ENCODE measurements at regions not wholly inside any gene's neighbourhood (a gene's known extent, or its start where the extent isn't known, plus 50 kb on each side); places are given as distances from the start of the nearest gene placed in this dataset.

DNA sequence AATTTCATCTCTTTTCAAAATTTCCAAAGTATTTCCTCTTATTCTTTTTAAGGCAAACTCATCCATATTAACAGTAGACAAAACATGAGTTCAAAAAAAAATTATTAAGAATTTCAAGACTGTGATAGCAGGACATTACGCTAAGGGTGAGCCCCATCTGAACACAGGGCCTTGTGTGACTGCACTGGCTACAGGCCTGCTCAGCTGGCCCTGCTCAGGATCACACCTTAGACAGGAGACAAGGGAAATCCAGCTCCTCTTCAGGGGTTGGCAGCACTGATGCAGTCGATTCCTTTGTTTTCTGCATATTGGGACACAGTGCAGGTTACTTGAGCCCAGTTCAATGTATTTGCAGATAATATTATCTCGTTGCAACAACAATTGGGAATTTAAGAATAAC, 444.7 kb downstream of the PLK2 start:
- Histone ChIP-seq H3K36me3 (no peaks in the 10 kb centered on the region), H3K27me3 (no peaks in the 10 kb centered on the region), H3K4me3 (no peak overlapping the region), H3K9me3 (no peaks in the 10 kb centered on the region), H3K27ac (no peak overlapping the region), H3K4me1 (no peaks in the 10 kb centered on the region)
- DNase-seq (ENCODE audit: low spot score in 2 of 2): no peak
- no peak for TF ChIP-seq CTCF (IDR thresholded peaks at IDR 0.05)
- intact Hi-C loops (cut with DNase I): no loop called here

DNA sequence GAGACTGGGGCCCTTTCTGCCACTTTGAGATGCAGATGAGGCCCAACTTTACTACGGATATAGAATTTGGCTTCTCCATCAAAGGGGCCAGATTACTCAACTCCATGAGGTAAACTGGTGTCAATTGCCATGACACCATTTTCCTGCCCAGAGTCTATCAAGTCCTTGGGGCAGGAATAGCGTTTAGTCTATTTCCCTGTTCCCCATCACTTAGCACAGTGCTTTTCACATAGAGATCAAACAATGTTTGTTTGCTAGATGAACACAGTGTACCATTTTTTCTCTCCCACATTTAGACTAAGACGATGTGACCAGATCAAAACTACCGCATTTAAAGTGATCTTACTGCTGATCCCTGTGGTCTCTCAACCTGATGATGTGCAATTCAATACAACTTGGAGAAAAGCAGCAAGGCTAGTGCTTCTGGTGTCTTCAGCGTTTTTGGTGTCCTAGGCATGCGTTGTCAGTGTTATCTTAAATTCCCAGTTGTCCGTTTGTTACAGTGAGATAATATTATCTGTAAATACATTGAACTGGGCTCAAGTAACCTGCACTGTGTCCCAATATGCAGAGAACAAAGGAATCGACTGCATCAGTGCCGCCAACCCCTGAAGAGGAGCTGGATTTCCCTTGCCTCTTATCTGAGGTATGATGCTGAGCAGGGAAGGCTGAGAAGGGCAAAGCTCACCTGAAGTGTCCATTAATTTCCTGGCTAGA, 446.2 kb downstream of the PLK2 start:
- Histone ChIP-seq H3K36me3 (no peaks in the 10 kb centered on the region), H3K4me1 (no peaks in the 10 kb centered on the region), H3K4me3 (no peak overlapping the region), H3K9me3 (no peaks in the 10 kb centered on the region), H3K27me3 (no peaks in the 10 kb centered on the region), H3K27ac (no peak overlapping the region)
- intact Hi-C loops (cut with DNase I): no loop called here
- no peak for DNase-seq (ENCODE audit: low spot score in 2 of 2)
- TF ChIP-seq CTCF (IDR thresholded peaks at IDR 0.05): no peak

DNA sequence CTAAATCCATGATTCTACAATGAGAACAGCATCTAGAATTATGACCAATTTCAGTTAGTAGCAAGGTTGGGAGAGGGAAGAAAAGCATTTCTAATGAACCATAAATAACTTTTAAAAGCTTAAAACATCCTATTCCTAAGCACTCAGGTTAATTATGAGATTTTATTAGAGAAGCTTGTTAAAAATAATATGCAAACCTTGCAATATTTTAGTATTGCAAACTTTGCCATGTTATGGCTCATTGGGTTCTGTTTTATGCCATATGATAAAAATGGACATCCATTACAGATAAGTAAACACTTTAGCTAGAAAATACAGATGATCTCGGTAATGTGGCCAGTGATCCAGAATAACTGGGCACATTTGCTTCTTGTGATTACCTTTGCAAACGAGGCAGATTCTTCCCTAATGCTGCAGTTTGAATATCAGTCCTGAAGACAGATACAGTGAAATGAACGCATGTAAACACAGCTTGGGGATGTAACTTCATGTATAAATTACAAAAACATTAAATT, 447.0 kb downstream of the PLK2 start:
- H3K4me1 ChIP-seq: no peaks in the 10 kb centered on the region
- no peak overlapping the region for H3K27ac ChIP-seq
- no peaks in the 10 kb centered on the region for H3K9me3 ChIP-seq
- no peaks in the 10 kb centered on the region for H3K36me3 ChIP-seq
- no peak overlapping the region for H3K4me3 ChIP-seq
- TF ChIP-seq CTCF (IDR thresholded peaks at IDR 0.05): no peak
- no peak for DNase-seq (ENCODE audit: low spot score in 2 of 2)
- intact Hi-C loops (cut with DNase I): no loop called here
- no peaks in the 10 kb centered on the region for H3K27me3 ChIP-seq

DNA sequence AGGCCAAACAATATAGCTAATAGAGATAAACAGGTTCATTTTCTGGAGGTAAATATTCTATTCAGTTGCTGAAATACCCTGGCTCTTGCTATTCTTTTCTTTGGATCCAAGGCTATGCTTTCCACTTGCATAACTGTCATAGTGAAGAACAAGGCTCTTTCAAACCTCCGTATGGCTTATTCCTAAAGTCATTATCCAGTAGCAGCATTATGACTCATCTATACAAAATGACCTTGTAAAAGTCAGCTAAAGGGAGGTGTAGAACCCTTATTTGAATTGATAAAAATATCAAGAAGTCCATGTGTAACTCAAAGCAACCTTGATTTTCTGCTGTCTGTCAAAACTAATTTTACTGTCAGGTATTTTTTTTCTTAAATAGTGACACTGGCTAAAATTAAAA, 447.8 kb downstream of the PLK2 start:
- DNase-seq (ENCODE audit: low spot score in 2 of 2): no peak
- TF ChIP-seq CTCF (IDR thresholded peaks at IDR 0.05): no peak
- Histone ChIP-seq H3K36me3 (no peaks in the 10 kb centered on the region), H3K27me3 (no peaks in the 10 kb centered on the region), H3K4me3 (no peak overlapping the region), H3K4me1 (no peaks in the 10 kb centered on the region), H3K27ac (no peak overlapping the region), H3K9me3 (no peaks in the 10 kb centered on the region)
- intact Hi-C loops (cut with DNase I): no loop called here

DNA sequence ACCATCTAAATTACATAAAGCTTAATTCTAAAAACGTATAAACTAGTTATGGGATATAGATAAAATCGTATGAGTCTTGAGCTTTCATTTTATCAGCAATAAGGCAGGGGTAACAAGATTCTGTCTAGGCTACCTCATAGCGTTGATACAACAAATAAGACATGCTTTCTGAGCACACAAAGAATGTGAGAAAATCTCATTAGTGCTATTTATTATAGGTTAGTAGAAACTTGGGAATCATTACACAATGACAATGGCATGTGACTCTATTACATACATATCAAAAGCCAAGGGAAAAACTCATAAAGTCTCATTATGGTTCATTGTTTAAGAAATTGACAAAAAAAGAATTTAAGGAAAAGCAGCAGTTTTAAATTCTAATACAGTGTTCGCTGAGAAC, 448.6 kb downstream of the PLK2 start:
- DNase-seq (ENCODE audit: low spot score in 2 of 2): no peak
- Histone ChIP-seq H3K9me3 (no peaks in the 10 kb centered on the region), H3K27me3 (no peaks in the 10 kb centered on the region), H3K36me3 (no peaks in the 10 kb centered on the region), H3K4me1 (no peaks in the 10 kb centered on the region), H3K4me3 (no peak overlapping the region), H3K27ac (no peak overlapping the region)
- TF ChIP-seq CTCF (IDR thresholded peaks at IDR 0.05): no peak
- intact Hi-C loops (cut with DNase I): no loop called here

GRCh38 chr5:58009754-58010153, 450.1 kb downstream of the PLK2 start:
- Histone ChIP-seq H3K36me3 (no peaks in the 10 kb centered on the region), H3K27me3 (no peaks in the 10 kb centered on the region), H3K4me1 (no peaks in the 10 kb centered on the region), H3K4me3 (no peak overlapping the region), H3K27ac (no peak overlapping the region), H3K9me3 (no peaks in the 10 kb centered on the region)
- no peak for TF ChIP-seq CTCF (IDR thresholded peaks at IDR 0.05)
- DNase-seq (ENCODE audit: low spot score in 2 of 2): no peak
- intact Hi-C loops (cut with DNase I): no loop called here
